ENCODE measurements at regions not wholly inside any gene's neighbourhood (a gene's known extent, or its start where the extent isn't known, plus 50 kb on each side); places are given as distances from the start of the nearest gene placed in this dataset.
A peak's percentile ranks its signal among the peaks of the same experiment; 100 is the strongest.

DNA sequence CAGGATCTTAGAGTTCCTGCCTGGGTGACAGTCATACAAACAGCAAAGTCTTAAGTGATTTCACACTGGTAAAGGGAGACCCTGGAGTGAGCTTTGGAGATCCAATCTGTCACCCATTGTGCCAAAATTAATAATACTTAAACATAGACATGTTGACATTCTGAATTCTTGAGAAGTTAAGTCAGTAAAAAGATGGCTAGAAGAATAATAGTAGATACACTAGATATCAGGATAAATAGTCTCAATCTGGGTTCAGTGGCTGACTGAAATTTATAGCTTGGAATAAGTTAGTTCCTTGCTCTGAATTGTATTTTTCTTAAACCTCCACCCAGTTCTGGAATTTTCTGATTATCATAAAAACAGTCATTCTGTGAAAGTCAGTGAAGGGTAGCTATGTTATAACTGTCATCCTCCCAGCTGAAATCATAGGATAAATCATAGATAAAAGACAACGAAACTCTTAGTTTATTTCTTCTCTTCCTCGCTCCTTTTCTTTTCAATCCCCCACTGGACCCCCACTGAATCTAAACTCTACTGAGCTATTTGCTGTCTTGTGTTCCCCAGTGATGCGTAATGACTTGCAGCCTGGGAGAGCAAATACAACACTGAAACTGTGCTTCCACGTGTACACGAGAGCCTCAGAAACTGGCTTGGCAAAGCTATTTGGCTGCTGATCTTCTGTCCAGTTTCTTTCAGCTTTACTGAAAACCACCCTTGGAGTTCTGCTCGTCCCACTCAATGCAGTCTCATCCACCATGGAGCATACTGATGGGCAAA is 175.4 kb upstream of the TP63 start:
- DNase-seq: no peak

DNA sequence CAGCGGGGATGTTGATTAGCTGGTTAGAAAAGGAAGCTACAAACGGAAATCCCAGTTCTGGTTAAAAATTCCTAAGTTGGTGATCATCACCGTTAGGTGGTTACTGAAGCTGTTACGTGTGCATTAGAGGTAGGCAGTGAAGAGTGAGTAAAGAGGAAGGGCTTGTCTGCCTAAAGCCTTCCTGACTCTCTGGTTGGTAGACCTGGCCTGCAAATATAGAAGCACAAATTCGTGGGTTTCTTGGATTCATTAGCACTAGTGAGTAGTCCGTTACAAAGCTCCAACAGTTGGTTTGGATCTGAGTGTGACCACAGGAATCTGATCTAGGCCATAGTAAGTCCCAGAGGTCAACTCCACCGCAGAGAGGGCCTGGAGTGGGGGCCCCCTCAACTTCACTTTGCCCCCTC is 174.0 kb upstream of the TP63 start:
- peak; percentile 26 for DNase-seq

DNA sequence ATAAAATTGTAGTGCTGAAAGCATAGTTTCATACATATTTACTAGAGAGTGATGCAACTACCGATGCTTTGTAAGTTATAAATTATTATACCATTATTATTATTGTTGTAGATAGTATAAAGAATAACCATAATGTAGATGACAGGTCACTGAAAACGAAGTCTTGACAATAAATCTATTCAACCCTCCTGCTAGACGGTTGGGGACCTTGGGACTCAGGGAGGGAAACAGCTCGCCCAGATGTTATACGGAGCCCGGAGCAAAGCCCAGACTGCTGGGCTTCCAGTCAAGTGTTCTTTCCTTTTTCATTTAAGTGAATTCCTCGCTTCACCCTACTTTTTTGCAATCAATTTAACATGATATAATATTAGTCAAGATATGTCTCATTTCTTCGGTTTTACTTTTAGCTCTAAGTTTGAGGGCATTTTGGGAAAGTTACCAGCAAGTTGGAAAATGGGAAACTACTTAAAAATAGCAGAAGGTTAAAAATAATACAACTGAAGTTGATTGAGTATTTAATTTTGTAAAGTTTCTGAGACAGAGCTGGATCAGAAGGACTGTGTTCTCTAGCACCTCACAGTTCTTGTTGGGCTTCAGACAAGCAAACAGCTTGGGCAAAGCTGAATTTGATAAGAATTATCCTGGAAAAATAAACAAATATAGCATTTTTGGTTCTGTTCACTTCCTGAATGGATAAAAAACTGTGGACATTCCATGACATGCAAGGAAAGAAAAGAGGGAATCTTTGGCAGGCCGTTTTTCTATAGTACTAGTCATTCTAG is 173.4 kb upstream of the TP63 start:
- DNase-seq: peak; percentile 44

DNA sequence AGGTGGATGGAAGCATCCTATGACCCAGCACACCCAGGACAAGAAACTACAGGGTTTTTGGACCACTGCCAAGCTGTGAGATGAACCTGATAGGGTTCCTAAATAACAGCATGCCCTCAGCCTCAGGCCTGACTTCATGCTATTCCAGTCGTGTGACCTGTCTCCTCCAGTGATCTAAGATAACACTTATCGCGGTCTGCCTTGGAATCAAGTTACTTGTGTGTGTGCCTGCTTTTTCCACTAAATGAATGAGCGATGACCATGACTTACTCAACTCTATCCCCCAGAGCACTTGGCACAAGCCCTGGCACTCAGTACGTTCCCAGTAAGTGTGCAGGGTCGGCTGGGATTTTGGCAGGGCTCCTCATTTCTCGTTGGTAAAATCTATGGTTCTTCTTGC is 172.7 kb upstream of the TP63 start:
- no peak for DNase-seq

DNA sequence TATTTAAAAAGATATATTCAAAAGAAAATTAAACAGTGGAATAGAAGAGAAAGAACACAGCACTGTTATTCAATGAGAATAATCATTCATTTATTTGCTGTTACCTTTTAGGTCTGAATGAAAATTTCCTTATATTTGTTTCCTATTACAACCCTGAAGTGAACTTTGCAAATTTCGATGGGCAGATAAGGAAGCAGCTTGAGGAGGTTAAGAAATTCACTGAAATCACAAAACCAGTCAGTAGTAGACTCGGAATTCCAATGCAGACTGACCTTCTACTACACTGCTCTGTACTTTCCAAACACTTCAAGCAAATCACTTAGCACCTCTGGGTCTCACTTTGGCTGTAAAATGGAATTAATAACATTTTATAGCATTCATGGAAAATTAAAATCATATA is 172.0 kb upstream of the TP63 start:
- DNase-seq: no peak

DNA sequence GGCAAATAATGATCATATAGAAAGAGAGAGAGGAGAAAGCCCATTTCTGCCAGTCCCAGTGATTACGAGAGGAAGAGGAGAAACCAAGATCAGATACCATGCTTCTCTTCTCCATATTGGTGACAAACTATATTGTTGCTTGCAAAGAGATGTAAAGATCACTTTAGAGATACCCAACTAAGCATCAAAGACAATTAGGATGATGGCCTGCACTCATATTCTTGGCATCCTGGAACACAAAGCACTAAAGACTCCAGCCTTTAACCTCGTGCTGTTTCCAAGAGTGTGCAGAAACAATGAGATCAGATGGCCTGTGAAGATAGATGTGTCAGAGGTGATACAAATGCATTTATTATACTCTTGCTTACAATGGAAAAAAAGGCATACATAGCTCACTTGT is 170.7 kb upstream of the TP63 start:
- no peak for DNase-seq

DNA sequence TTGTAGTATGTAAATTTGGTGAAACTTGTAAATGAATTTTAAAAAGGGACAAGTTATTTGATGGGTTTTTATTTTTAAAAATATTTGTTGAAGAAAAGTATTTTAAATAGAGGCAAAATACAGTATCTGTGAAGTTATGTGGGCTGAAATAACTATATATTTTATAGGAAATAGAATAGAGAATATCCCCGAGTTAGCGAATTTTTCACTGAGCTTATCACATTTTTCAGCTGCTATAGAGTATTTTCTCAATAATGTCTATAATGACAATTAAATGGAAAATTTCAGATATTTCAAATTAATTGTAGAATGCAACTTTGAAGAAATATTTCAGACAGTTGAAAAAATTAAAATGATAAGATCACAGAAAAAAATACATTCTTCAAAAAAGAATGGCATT is 166.4 kb upstream of the TP63 start:
- DNase-seq: no peak

DNA sequence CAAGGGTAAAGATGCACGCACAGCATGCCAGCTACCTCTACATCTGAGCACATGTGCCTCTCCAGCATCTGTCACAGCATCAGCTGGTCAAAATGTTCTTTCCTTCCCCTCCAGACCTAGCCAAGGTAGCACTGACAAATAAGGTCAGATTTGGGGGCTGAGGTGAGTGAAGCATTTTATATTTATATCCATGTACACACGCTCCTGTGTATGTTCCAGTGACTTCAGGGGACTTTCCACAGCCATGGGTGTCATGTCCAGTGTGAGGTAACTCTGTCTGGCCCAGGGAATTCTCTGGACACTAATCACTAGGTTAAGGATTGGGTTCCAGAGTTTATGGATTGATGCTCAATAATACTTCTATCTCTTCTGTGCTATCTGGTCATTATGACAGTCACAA is 165.2 kb upstream of the TP63 start:
- DNase-seq: no peak

DNA sequence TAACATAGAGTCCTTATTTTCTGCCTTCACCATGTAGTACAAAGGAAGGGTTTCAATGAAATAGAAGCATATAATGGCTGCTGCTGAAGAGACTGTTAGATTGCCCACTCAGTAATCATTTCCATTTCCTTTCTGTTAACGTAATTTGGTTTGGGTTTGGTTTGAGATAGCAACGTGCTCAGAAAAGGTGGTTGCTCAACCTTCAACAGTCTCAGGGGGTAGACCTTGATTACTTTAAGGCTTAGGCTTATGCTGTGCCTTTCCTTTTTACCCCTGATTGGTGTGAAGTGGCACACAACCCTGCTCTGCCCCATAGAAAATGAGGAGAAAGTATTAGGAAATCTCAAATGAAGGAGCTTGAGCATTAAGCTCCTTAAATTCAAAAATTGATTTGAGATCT is 163.7 kb upstream of the TP63 start:
- no peak for DNase-seq

DNA sequence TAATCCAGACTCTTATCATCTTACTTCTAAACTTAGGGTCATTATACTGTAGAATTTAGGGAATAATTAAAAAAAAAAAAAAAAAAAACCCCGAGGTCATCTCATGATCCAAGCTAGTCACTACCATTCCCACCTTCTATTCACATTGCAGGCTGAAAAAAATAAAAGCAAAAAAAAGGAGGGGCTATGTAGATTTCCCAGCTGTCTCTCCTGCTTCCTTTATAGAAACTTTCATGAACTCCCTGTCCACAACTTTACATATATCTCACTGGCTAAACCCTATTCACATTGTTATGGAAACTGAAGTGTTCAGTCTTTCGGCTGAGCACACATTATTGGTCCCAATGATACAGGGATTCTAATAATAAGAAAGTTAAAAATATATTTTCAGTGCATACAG is 156.2 kb upstream of the TP63 start:
- DNase-seq: no peak

DNA sequence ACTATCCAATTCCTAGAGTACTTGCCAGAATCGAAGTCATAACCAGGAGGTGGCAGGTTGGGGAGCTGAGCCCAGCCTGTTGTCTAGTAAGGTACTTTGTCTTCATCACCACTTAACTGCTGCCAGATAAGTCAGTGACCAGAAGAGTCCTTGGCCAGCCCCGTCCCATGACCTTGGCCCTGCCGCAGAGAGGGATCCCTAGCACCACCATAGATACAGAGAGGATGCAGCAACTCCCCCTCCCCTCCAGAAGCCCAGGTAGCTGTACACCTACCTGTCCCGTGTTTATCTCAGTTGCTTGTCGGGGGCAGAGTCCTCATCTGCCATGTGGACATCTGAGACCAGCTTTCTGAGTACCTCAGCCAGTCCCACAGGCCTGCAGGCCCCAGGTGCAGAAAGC is 153.6 kb upstream of the TP63 start:
- no peak for DNase-seq

DNA sequence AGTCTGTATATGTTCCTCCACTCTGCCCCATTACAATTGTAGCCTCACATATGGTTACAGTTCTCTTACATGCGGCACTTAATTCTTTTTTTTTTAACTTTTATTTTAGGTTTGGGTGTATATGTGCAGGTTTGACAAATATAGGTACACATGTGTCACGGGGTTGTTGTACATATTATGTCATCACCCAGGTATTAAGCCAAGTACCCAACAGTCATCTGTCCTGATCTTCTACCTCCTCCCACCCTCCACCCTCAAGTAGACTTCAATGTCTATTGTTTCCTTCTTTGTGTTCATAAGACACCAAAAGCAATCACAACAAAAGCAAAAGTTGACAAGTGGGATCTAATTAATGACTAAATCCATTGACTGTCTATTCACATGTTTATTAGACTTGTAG is 144.6 kb upstream of the TP63 start:
- no peak for DNase-seq

DNA sequence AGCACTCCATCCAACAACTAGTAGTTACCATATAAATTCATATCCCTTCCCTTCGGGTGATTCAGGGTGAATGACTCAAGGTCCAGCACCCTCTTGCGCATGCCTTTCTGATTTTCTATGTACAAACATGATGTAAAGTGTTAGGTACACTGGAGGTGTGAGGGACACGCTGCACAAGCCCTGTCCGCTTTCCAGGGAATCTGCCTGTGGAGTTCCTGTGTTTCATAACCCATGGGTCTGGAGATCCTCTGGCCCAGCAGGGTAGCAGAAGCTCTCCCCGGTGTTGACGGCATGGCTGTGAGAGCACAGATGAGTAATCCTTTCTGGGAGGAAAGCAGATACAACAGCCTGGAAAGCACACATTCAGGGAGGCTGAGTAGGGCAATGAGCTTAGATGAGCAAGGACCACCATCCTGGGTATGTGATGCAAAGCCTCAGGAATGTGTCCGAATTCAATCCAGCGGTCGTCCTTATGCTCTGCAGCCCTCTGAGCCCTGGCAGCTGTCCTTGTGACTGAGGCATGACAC is 142.9 kb upstream of the TP63 start:
- no peak for DNase-seq

DNA sequence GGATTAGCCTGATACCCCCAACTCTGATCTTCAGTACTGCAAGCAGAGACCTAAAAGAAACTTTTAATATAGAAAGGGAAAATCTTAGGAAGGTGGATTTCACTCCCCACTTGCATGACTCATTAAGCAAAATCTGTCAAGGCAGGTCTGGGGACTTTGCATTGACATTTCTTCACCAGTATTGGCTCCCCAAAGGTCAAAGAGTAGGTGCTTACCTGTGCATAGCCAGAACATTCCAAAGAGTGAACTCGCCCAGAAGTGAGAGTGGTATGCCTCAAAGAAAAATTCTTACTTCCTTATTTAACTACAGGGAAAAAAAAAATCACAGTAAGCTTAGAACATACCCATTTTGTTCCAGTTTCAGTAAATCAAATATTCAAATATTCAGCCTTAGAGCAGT is 140.9 kb upstream of the TP63 start:
- DNase-seq: no peak

DNA sequence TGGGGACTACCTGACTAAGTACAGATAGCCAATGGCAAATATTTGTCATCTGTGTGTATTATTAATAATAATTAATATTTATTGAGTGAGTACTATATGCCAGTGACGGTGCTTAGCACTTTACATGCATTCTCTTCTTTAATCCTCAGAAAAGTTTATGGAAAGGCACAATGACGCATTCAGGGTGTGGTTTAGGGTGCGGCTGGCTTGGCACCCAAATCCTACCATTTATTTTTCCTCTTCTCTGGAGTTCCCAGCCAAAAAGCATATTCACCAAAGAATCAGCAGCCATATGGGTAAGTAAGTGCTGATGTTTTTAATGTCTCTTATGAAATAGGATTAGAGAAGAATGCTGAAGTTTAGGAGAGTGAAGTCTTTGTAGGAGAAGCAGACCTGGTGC is 140.4 kb upstream of the TP63 start:
- no peak for DNase-seq

DNA sequence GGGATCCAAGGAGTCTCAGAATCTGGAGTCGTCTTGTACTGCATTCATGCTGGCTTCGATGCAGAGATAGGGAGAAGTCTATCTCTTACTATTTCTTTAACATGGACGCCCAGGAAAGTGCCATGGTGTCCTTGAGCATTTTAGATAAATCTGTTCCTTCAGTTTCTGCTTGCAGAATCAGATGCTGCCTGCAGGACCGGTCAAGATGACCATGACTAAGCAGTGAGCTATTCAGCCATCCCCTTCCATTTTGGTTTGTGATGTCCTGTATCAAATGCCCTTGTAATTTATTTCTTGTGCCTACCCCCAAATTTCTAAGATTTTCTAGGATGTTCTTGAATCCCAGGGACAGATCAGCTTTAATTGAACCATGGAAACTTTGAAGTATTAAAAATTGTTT is 139.4 kb upstream of the TP63 start:
- no peak for DNase-seq

DNA sequence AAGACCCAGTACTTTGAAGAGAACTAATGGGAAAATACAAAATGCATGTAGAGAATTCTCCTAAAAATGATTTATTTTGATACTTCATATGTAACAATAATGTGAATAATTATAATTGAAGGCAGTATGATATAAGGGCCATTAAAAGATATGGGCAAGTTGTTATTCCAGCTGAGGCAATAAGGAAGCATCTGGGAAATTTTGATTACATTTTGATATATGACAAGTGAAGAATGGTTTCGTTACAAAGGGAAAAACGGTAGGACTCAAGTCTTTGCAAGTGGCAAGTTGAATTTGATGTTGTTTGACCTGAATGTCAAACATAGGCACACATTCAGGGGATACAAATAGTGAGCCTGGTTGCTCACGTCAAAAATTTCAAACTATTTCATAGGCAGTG is 137.9 kb upstream of the TP63 start:
- no peak for DNase-seq

DNA sequence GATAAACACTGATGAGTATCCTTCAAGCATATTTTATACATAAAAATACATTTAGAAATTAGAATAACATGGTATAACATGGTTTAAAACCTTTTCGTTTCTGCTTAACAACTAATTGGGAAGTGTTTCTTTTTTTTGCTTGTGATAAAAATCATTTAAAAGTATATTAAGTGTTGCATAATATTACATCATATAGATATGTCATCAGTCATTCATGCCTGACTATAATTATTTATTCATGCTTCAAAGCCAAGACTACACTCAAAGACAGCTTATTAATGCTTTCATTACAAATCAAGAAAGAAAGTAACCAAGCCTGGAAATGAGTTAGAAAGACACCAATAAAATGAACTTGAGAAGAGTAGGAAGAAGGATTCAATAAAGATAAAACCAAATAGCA is 136.6 kb upstream of the TP63 start:
- DNase-seq: no peak

DNA sequence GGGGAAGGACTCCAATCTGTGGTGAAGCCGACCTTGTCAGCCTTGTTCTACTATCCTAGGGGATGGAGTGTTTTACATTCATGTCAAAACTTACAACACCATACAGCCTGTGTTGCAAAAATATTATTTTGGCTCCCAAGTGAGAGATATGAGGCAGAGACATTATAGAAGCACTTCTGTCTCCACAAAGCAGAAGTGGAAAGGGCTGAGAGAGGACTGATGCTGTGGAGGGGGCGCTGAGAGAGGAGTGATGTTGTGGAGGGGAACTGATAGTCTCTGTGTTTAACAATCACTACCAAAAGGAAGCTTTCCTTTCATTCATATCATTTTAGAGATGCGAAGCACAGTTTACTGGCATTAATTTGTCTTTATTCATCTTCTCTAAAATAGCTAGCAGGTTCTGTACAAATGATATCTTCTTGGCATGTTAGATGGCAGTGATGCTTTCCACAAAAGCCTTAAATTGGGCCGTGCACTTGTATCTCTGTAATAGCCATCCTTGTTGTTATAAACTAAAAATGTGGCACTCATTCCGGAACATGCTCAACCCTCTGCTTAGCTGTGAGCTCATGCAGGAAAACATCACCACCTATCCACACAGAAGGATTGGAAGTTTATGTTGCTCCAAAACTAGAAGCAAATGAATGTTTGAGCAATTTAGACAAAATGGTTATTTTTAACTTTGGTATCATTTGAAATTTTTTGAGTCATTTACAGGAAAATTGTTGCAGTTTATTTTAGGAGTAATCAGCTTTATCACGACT is 134.6 kb upstream of the TP63 start:
- DNase-seq: no peak

DNA sequence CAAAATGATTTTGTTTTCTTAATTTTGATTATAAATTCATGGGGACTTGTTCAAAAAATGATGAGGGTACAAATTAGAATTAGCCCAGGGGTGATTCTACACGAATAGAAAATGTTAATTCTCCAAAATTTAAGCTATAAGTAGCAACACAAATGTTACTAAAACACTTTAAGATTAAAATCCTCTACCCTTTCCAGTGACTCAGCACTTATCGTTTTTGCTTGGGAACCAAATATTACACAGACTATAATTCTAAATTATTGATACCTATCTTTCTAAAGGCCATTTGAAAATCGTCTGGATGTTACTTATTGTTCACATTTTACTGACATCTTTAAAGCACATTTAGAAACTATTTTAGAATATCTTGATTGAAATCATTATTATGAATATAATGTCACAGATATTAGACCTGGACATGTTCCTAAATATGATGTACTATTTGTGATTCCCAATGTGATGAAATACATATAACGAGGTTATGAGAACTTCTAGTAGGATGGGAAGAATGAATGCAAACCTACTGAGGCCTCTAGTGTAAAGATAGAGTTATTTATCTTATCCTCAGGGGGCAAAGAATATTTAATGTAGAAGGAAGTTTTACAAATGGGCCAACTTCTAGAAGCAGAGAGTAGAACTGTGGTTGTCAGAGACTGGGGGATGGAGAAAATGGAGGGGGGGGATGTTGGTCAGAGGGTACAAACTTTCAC is 132.0 kb upstream of the TP63 start:
- no peak for DNase-seq

DNA sequence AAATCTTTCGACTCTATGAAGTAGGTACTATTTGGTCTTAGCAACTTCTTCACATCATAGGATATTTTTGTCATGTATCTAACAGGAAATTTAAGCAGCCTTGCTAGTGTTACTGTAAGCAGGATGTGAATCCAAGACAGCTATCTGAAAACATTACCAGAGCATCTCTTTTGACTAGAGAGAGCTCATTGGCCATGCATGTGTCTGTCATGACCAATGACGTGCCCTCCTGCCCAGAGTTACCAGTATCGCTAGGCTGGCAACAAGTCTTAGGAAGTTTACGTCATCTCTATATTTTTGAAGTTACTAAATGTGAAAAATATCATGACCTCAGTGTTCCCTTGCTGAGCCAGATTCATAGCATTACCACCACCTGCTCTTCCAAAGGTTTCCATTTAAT is 130.9 kb upstream of the TP63 start:
- no peak for DNase-seq

DNA sequence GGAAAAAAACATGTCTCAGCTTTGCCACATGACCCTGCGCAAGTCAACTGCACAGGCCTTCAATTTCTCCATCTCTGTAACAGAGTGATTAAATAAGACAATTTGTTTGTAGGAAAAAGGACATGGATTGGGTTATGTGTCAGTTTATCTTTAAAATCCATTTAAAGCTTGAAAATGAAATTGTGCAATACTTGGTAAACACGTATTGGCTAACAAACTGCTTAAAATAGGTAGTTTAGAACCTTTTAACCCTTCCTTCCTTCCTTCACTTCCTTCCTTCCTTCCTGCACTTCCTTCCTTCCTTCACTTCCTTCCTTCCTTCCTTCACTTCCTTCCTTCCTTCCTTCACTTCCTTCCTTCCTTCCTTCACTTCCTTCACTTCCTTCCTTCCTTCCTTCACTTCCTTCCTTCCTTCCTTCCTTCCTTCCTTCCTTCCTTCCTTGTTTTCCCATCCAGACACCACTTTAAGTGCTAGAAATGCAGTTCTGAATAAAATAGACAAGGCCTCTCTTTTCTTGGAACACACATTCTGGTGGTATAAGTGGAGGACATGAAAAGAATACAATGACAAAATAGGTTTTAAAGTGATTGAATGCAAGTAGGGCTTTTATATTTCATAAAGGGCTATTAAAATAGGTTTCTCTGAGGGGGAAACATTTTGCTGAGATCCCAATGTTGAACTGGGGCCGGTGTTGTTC is 130.2 kb upstream of the TP63 start:
- DNase-seq: no peak

All from left hindlimb (tissue), 1 donor.